ENCODE measurements at regions not wholly inside any gene's neighbourhood (a gene's known extent, or its start where the extent isn't known, plus 50 kb on each side); places are given as distances from the start of the nearest gene placed in this dataset.

GRCh38 chr5:92917044-92917443, 664.0 kb downstream of the NR2F1-AS1 start:
- intact Hi-C loops (cut with micrococcal nuclease; ENCODE audit: unreplicated experiment), result loop anchor here (10.0 kb wide), 1 partner anchor 888 kb away; no protein-coding TSS in a partner anchor
- ATAC-seq, result no peak
- no peak for FAIRE-seq

More at GRCh38 chr5:92917044-92917443, 664.0 kb downstream of the NR2F1-AS1 start:
- Histone ChIP-seq H3K36me3 (ENCODE audit: control insufficient read depth in 2 of 2, insufficient read depth in 2 of 2, low read length in 1 of 2) (no peaks in the 10 kb centered on the region), H3K9me3 (replicated peaks; ENCODE audit: control insufficient read depth, insufficient read depth, low read length) (no peaks in the 10 kb centered on the region), H3K9ac (ENCODE audit: control insufficient read depth, insufficient read depth, low read length) (no peak overlapping the region), H3K27me3 (replicated peaks in 1 of 2; ENCODE audit: control insufficient read depth in 2 of 2, insufficient read depth in 2 of 2, low read length in 1 of 2) (no peaks in the 10 kb centered on the region), H4K20me1 (ENCODE audit: control insufficient read depth, insufficient read depth) (no peaks in the 10 kb centered on the region), H2AFZ (ENCODE audit: control insufficient read depth, low read depth, low read length) (no peak overlapping the region), H3K27ac (ENCODE audit: control insufficient read depth, insufficient read depth) (no peak overlapping the region), H3K4me3 (no peak overlapping the region), H3K4me2 (ENCODE audit: control insufficient read depth, insufficient read depth) (no peak overlapping the region), H3K79me2 (ENCODE audit: control insufficient read depth, insufficient read depth, low read length) (no peaks in the 10 kb centered on the region), H3K4me1 (ENCODE audit: control insufficient read depth, insufficient read depth, low read length) (no peaks in the 10 kb centered on the region)
- no peak for DNase-seq (ENCODE audit: low read depth, low spot score)
- ChIA-PET RAD21 (ENCODE audit: unreplicated experiment) (no interaction called here), CTCF (interaction anchor here (0.7 kb wide), 1 partner anchor 45 kb away, joined by 3 read pairs; no protein-coding TSS in a partner anchor), POLR2A (no interaction called here), SMC1A (ENCODE audit: uncharacterized antibody, unreplicated experiment) (no interaction called here)
- 39% methylated on average over 2 of the region's 2 CpGs for WGBS (ENCODE audit: insufficient coverage, insufficient replicate concordance, low lambda C conversion rate, missing lambda C conversion rate)
- no TSS peak for BruUV-seq (replicated peaks)
- TF ChIP-seq REST (IDR thresholded peaks at IDR 0.05; ENCODE audit: low read depth, low read length) (no peak), MAX (IDR thresholded peaks at IDR 0.05; ENCODE audit: low read depth, low read length) (no peak), MTA2 (IDR thresholded peaks at IDR 0.05; ENCODE audit: low read depth) (no peak), NKRF (conservative IDR thresholded peaks at IDR 0.05) (no peak), BHLHE40 (IDR thresholded peaks at IDR 0.05; ENCODE audit: borderline replicate concordance in 1 of 2, low read depth in 2 of 2, low read length in 1 of 2) (no peak), ZNF207 (IDR thresholded peaks at IDR 0.05; ENCODE audit: borderline replicate concordance) (no peak), NRF1 (conservative IDR thresholded peaks at IDR 0.05; ENCODE audit: low read depth, low read length) (no peak), ESRRA (IDR thresholded peaks at IDR 0.05; ENCODE audit: low read length) (no peak), RAD51 (IDR thresholded peaks at IDR 0.05) (no peak), CBX5 (IDR thresholded peaks at IDR 0.05; ENCODE audit: low read depth) (no peak), BCL11A (IDR thresholded peaks at IDR 0.05; ENCODE audit: low read depth, low read length) (no peak), E2F4 (IDR thresholded peaks at IDR 0.05; ENCODE audit: low read depth, low read length) (no peak), CBX3 (IDR thresholded peaks at IDR 0.05; ENCODE audit: borderline replicate concordance, low read depth) (no peak), DPF2 (IDR thresholded peaks at IDR 0.05) (no peak), HDGF (IDR thresholded peaks at IDR 0.05) (no peak), PML (IDR thresholded peaks at IDR 0.05; ENCODE audit: low read length) (no peak), KAT2A (conservative IDR thresholded peaks at IDR 0.05; ENCODE audit: control insufficient read depth, low read depth, low read length) (no peak), CHD4 (IDR thresholded peaks at IDR 0.05) (no peak)
- in situ Hi-C loops (cut with MboI), result no loop called here

All from GM12878 (cell line).